GM21447 (cell line): ENCODE measurements at regions not wholly inside any gene's neighbourhood (a gene's known extent, or its start where the extent isn't known, plus 50 kb on each side); places are given as distances from the start of the nearest gene placed in this dataset.
"Not testable (repeated sequence)": the region's sequence is repeated elsewhere in the genome, so short reads cannot be mapped to it uniquely, and the experiment has no call there.

Experiments used
- ATAC-seq: cut with Tn5 transposase; IDR thresholded peaks from one replicate; pipeline ENCODE4 v1.9.1; 2021; ENCODE audit not compliant: unreplicated experiment

DNA sequence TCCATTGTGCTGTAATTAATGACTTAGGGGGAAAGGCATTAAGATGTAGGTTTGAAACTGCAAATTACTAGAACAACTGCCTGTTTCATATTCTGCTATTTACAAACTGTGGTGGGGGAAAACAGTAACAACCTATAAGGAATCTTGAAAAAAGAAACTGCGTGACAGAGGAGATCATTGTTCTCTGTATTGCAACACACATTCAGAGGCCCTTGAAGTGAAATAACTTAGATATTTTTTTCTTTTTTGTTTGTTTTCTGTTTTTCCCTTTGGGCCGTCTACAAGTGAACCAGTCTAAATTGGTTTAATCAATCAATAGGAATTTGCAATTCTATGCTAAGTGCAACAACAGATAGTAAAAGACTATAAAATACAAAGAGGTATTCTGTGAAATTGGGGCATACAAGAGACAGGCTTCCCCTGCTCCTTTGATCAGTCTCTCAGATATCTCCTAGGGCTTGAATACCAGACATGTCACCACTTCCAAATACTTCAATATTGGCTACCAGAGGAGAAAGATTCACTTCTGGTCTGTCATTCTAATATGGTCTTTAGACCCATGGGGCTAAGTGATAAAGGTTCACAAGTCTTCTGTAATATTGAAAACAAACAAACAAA lies 2055.1 kb upstream of the CELF4 start:
- no peak for ATAC-seq

DNA sequence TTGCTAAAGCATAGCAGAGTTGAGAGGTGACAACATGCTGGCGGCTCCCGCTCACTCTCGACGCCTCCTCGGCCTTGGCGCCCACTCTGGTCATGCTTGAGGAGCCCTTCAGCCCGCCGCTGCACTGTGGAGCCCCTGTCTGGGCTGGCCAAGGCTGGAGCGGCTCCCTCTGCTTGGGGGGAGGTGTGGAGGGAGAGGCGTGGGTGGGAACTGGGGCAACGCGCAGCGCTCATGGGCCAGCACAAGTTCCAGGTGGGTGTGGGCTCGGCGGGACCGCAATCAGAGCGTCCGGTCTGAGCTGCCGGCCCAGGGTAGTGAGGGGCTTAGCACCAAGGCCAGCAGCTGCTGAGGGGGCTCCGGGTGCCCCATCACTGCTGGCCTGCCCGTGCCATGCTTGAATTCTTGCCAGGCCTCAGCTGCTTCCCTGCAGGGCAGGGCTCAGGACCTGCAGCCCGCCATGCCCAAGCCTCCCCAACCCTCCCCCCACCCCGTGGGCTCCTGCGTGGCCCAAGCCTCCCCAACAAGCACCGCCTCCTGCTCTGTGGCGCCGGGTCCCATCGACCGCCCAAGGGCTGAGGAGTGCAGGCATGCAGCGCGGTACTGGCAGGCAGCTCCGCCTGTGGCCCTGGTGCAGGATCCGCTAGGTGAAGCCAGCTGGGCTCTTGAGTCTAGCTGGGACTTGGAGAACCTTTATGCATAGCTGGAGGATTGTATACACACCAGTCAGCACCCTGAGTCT lies 2052.8 kb upstream of the CELF4 start:
- ATAC-seq, result no peak

DNA sequence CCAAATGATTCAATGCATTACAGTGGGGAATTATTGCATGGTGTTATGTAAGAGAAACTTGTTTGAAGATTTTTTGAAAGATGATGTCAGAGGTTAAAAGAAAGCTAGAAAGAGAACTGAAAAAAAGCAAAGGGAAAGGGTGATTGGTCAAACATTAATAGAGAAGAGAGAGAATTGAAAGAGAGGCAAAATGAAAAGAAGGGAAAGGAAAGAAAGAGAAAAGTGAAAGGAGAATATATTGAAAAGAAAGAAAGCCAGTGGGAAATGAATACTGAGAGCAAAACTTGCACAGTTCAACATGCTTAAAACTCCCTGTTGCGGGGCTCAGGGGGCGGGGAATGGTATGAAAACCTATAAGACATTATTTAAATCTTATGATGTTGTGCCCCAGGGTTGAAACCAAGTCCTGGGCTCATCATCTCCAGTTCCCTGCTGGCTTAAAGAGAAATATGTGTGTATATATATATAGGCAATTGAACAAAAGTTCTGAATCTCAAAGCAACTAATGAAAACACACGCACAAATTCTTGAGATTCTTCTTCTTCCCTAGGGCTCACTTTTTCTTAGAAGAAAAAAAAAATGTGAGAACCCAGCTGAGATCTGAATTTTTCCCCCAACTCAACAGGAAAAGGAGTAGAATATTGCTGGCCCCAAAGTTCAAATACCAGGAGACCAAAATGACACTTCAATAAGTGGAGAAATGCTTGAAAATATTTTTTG lies 2045.9 kb upstream of the CELF4 start:
- no peak for ATAC-seq

DNA sequence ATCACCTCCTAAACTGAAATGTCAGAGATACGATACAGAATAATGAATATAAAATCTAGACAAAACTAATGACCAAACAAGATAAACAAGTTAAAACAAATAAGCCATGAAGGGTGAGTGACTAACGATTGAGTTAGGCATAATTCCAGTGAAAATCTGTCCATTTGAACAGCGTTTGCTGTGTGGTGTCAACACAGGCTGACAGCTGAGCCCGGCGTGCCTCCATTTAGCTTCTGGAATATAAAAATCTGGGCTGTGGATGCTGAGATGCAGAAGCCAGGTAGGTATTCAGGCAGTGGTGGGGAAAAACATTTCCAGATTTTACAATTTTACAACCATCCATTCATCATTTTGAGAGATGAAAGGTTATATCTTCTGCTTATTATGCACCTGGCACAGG lies 2041.4 kb upstream of the CELF4 start:
- ATAC-seq, result no peak

DNA sequence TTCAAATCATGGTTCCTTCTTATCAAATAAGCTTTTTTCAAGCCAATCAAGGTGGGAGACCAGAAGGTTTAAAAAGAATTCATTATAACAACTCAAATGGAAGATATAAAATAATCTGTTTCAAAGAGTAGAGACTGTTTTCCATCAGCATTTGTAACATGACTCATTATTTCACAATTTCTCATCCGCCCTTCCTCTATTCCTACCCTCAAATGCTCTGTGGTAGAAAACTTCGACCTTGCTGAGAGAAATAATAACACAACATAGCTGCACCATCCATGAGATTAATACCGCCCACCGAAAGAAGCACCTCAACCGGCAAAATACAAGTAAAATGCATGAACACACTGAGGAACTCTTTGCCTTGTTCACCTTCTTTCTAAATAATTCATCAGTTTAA lies 2039.2 kb upstream of the CELF4 start:
- ATAC-seq, result no peak

DNA sequence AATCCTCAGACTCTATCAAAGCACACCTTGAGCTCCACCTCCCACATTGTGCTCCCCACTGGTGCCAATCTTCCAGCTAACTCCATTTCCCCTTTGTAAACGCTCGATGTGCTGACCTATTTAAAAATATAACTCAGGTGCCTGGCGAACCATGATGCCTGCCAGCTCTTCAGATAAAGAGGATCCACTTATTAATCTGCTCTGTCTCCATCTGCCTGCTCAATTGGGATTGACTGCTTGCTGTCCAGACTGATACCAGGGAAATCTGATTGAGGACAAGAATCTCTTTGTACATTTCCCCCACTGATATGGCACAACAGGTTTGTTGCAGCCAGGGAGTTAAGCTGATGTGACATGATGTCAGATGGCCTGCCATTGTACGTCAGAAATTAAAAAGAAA lies 2036.5 kb upstream of the CELF4 start:
- no peak for ATAC-seq

DNA sequence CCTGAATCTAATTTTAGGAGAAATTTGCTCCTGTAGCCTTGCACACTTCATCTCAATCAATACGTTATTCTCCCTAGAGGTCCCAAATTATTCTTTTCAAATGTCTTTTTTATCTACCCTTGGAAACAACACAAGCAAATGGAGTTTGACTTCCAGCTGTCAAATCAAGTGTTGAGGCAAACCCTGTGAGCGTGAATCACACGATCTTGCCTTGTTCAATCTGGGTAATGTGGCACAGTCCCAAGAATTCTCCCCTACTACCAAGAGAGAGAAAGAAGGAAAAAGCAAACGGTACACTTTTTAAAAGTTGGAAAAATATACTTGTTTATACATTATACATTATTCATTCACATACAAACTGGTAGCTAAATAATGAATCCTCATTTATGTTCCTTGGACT lies 2035.3 kb upstream of the CELF4 start:
- no peak for ATAC-seq

DNA sequence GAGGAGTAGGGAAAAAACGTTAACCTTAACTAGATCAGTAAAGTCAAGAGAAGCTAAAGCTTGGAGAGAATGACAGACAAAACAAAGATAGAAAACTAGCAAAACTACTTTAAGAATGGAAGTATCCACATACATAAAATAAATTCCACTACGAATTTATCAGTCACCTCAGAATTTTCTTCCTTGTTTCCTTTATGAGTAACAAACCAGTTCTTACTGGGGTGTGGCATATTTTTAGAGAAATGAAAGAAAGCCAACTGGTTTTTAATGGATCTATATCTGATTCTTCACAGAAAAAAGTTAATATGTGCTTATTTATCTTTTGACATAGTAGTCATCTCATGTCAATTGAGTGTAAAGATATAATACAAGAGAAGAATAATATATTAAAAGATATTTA lies 2033.7 kb upstream of the CELF4 start:
- no peak for ATAC-seq

DNA sequence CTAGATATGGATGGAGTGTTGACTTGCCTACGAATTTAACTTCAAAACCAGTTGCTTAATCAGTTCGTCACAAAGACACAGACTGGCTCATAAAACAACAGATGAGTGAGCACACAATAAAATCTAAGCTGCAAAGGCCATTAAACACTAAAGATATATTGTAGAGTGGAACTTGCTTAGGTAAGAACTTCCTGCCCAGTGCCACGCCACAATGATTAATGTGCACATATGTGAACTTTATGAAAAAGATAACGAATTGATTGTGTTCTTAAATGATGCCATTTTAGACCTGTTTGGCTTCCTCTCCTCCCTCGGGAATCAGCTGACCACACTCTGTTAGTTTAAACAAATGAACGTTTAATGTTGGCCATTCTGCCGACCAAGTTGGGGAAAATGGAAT lies 2031.3 kb upstream of the CELF4 start:
- no peak for ATAC-seq

DNA sequence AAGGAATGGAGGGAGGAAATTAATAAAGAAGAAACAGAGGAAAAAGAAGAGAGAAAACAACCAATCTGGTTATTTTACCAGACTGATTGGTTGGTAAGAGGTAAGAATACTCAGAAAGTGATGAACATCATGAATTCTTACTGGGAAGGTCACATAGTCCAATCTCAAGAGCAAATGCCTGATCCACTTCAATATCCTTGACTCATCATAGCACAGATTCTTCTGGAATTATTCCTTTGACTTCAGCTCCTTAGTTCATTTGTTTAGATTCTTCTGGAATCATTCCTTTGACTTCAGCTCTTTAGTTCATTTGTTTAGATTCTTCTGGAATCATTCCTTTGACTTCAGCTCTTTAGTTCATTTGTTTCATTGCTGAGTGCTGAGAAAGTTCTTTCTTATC lies 2030.6 kb upstream of the CELF4 start:
- no peak for ATAC-seq

DNA sequence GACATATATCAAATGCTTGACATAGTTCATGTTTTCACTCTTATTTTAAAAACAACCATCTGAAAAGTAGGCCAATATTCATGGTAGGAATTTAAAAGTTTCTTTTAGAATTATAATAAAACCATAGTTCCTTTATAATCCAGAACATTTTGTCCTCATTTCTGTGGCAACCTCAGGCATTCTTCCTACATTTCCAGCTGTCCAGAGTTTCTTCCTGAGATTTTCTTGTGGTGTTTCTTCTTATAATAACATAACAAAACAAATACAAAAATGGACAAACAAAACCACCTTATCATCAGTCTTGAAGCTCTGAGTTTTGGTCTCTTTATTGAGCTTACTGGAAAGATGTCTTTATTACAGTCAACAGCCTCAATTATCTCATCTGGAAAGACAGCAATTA lies 2028.6 kb upstream of the CELF4 start:
- no peak for ATAC-seq

DNA sequence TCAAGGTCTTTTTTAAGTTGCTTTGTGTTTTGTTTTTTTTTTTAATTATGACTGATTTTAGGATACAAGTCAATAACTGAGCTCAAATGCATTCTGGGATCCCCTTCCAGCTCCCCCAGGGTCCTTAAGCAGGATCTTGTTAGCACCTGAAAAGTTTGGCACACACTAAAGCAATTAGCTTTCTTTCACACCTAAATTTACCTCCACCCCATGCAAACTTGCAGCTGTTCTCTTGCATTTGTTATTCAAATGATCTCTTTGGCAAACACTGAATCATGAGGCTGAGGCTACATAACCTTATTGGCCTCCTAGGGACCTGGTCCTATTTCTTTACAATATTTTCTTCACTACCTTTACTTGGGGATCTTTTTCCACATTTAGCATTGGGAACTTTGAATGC lies 2026.1 kb upstream of the CELF4 start:
- no peak for ATAC-seq

DNA sequence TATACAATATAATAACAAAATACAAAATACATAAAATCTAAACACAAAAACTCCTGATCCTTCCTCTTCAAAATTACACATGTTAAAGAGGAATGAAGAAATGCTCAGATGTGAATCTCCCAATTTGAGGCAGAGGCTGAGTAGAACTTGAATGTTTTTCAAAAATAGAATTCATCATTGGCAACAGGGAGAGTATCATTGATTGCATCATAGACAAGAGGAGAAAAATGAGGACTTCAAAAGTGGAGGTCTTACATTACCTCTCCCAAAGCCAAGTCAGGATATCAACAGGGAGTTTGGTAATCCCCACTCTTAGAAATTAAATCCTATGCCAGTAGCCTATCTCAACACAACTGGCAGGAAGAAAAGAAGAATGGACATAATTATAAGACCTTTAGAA lies 2023.9 kb upstream of the CELF4 start:
- no peak for ATAC-seq

DNA sequence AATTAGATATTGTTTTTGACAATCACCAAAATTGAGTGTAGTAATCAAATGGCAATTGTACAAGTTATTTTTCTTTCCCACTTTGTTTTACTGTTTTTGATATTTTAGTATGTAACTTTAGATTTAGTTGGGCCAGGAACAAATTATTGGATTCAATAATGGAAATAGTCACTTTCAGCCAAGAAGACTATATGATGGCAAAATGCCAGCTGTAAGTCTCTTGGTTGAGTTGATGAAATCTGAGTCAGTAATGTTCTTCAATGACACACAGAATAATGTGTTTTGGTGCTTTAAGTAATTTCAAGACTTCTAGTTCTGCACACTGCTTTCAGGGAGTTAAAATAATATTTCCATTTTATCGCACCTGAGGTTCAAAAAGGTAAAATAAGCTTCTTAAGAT lies 2022.0 kb upstream of the CELF4 start:
- no peak for ATAC-seq

DNA sequence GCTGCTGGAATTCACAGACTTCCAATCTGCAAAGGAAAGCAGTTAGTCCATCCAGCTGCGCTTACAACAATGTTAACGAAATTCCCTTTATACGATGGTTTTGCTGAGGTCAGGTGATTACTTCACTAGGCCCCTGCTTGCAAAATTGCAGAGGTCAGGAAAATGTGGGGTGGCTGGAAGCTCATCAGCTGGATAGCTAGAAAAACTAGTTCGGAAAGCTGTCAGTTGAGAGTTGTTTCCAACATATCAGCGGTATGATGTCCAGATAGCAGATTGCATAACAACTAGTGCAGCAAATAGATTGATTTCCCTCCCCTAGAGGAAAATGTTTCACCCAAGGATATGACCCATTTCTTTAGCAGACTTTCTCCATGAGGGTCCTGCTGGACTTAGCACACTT lies 2021.1 kb upstream of the CELF4 start:
- no peak for ATAC-seq

DNA sequence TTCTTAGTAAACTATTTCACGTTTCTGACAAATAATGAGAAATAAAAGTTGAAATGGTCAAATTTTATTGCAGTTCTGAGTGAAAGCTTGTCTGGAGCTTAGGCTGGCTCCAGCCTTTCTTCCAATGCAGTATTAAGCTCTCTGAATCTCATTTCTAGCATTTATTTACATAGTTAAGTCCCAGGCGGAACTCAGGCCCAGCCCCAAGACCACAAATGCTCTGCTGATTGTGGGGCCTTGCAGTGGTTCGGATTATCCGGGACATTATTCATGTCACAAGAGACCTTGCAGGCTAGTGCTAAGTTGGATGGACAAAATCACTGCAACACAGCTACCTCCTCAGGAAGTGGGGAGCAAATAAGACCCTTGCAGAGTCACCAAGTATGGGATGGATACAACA lies 2009.3 kb upstream of the CELF4 start:
- no peak for ATAC-seq

DNA sequence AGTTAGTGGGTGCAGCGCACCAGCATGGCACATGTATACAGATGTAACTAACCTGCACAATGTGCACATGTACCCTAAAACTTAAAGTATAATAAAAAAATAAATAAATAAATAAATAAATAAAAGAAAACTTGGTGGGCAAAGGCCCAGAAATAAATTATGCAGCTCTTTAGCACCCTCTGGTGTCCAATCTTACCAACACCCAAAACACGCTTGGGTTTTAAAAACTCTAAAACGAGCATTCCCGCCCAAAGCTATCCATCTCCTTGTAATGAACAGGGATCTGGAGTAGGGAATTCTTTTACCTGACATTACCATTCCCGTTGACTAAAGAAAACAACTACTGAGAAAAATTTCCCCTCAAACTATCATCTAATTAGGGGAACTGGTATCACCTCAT lies 2005.9 kb upstream of the CELF4 start:
- no peak for ATAC-seq

DNA sequence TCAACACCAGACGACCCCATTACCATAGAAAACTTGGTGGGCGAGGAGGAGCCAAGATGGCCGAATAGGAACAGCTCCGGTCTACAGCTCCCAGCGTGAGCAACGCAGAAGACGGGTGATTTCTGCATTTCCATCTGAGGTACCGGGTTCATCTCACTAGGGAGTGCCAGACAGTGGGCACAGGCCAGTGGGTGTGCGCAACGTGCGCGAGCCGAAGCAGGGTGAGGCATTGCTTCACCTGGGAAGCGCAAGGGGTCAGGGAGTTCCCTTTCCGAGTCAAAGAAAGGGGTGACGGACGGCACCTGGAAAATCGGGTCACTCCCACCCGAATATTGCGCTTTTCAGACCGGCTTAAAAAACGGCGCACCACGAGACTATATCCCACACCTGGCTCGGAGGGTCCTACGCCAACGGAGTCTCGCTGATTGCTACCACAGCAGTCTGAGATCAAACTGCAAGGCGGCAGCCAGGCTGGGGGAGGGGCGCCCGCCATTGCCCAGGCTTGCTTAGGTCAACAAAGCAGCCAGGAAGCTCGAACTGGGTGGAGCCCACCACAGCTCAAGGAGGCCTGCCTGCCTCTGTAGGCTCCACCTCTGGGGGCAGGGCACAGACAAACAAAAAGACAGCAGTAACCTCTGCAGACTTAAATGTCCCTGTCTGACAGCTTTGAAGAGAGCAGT lies 2000.1 kb upstream of the CELF4 start:
- not testable (repeated sequence) for ATAC-seq

DNA sequence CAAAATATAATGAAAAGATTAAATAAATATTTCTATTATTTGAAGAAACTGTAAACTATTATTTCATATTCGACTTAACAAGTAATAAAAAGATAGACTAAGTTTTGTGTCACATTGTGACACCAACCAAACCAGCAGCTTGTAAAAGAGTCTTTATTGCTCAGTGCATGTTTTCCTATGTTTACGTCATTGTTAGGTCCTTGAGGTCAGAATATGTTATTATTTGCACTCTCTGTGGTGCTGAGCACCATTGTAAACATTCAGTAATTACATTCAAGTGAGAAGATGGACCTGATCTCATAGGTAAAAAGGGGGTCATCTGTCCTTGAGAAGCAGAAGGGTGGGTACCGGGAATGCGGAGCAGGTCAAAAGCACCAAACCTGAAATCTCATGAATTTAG lies 1999.1 kb upstream of the CELF4 start:
- ATAC-seq, result no peak

DNA sequence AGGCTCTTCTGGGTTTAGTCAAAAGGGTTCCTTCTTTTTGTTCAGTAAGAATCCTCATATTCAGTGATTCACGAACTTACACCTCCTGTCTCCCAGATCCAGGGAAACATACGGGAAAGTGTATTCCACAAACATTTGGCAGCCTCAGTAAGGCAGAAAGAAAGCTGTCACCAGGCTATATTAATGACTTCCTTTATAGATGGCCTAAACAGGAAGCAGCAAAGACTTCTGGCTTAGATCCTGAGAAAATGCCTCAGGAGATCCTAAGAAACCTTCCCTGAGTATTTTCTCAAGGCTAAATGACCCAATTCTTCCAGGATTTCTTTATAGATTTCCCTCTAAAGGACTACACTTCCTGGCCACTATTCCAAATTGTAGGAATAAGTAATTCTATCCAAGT lies 1995.5 kb upstream of the CELF4 start:
- no peak for ATAC-seq

DNA sequence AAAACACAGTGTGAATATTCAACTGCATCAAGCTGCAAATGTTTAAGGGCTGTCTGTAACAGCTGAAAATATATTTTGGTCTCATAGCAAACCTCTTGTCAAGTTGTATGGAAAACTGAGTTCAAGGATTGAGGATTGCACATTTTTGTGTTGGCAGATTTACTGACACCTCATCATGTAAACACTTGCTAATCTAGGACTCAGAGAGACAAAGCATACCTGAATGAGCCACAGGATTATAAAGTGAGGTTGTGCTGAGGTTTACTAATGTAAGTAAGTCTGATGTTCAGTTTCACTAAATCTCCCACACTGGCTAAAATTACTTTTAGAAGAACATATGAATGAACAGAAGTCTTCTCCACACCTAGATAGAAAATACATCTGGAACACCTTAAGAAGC lies 1993.1 kb upstream of the CELF4 start:
- no peak for ATAC-seq

DNA sequence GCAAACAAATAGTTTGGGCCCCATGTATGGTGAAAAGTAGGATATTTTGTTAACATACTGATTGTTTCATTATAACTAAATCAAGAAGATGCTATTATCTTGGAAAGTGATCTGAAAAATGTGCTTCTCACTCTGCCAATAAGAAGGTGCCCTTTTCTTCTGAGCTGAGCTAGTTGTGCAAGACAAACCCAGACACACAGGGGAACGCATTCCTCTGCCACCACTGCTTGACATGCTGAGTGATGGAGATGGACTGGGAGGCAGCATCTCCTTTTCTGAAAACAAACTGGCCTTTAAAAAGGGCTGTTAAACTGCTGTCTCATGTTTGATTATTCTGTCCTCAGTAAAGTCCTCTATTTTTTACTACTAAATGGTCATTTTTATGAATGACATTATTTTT lies 1989.9 kb upstream of the CELF4 start:
- ATAC-seq, result no peak
